ENCODE measurements at regions not wholly inside any gene's neighbourhood (a gene's known extent, or its start where the extent isn't known, plus 50 kb on each side); places are given as distances from the start of the nearest gene placed in this dataset.

GRCh38 chr7:22676385-22676784, 50.6 kb upstream of the IL6 start:
- DNase-seq: no peak

GRCh38 chr7:22675917-22676343, 51.1 kb upstream of the IL6 start:
- no peak for DNase-seq

GRCh38 chr7:22675421-22675820, 51.6 kb upstream of the IL6 start:
- no peak for DNase-seq

GRCh38 chr7:22672846-22673680, 53.9 kb upstream of the IL6 start:
- DNase-seq: no peak

- DNase-seq: no peak
These were observed 55.7 kb upstream of the IL6 start for GRCh38 chr7:22671177-22671879.

- DNase-seq: no peak
These were observed 56.6 kb upstream of the IL6 start for GRCh38 chr7:22670422-22670815.

- no peak for DNase-seq
These were observed 57.1 kb upstream of the IL6 start for GRCh38 chr7:22669692-22670421.

GRCh38 chr7:22668971-22669401, 58.0 kb upstream of the IL6 start:
- DNase-seq: no peak

GRCh38 chr7:22667562-22668239, 59.3 kb upstream of the IL6 start:
- DNase-seq: no peak

GRCh38 chr7:22667187-22667561, 59.8 kb upstream of the IL6 start:
- no peak for DNase-seq

- DNase-seq: no peak
These were observed 60.3 kb upstream of the IL6 start for GRCh38 chr7:22666732-22667131.

GRCh38 chr7:22665923-22666322, 61.1 kb upstream of the IL6 start:
- peak in 1 of 2 donors; percentile 23 for DNase-seq

GRCh38 chr7:22664988-22665798, 61.8 kb upstream of the IL6 start:
- no peak for DNase-seq

- no peak for DNase-seq
These were observed 63.3 kb upstream of the IL6 start for GRCh38 chr7:22663721-22664120.

- DNase-seq: no peak
These were observed 63.7 kb upstream of the IL6 start for GRCh38 chr7:22663357-22663718.

- DNase-seq: no peak
These were observed 64.2 kb upstream of the IL6 start for GRCh38 chr7:22662556-22663356.

- DNase-seq: no peak
These were observed 65.0 kb upstream of the IL6 start for GRCh38 chr7:22662036-22662435.

GRCh38 chr7:22660732-22661131, 66.3 kb upstream of the IL6 start:
- no peak for DNase-seq

GRCh38 chr7:22660293-22660692, 66.7 kb upstream of the IL6 start:
- no peak for DNase-seq

- no peak for DNase-seq
These were observed 67.3 kb upstream of the IL6 start for GRCh38 chr7:22659741-22660140.

GRCh38 chr7:22658031-22658430, 69.0 kb upstream of the IL6 start:
- no peak for DNase-seq

Measured in stimulated activated CD4-positive, alpha-beta T cell treated with anti-CD3 and anti-CD28 coated beads, Interleukin-2, amount 100 ng/mL, for 48 hours (primary cell).